Activated CD8-positive, alpha-beta T cell treated with anti-CD3 and anti-CD28 coated beads, Interleukin-2, amount 10 ng/mL, durations not matched to agents 7 days and 5 days (primary cell): ENCODE measurements at regions not wholly inside any gene's neighbourhood (a gene's known extent, or its start where the extent isn't known, plus 50 kb on each side); places are given as distances from the start of the nearest gene placed in this dataset.

Source experiments
- ATAC-seq: fragments of 150-1000 bp; cut with Tn5 transposase; one replicate; pipeline ENCODE4 v1.10.0; 2021; ENCODE audit warnings: moderate library complexity
- CTCF ChIA-PET: fragments of 350-600 bp; sonication (Branson Sonifier 250); formaldehyde crosslinking; loops from one replicate; lab custom pipeline; 2021; ENCODE audit warnings: antibody characterized with exemption; lab: Charles Lee
- POLR2A ChIA-PET: fragments of 350-600 bp; sonication (Branson Sonifier 250); formaldehyde crosslinking; loops from one replicate; lab custom pipeline; 2021; ENCODE audit warnings: antibody characterized with exemption; lab: Charles Lee
- DNase-seq: peaks from one replicate; pipeline ENCODE4 v3.0.0-alpha.2; 2020
- H3K27ac Mint-ChIP-seq: one replicate; pipeline ENCODE4 v1.8.0; 2021; ENCODE audit warnings: mild to moderate bottlenecking, mixed read lengths
- H3K27me3 Mint-ChIP-seq: one replicate; pipeline ENCODE4 v1.8.0; 2021; ENCODE audit warnings: low read depth, mixed read lengths
- H3K36me3 Mint-ChIP-seq: one replicate; pipeline ENCODE4 v1.8.0; 2021; ENCODE audit warnings: low read depth, mixed read lengths
- H3K4me1 Mint-ChIP-seq: one replicate; pipeline ENCODE4 v1.8.0; 2021; ENCODE audit warnings: low read depth, mixed read lengths
- H3K4me3 Mint-ChIP-seq: one replicate; pipeline ENCODE4 v1.8.0; 2021; ENCODE audit warnings: mild to moderate bottlenecking, mixed read lengths
- H3K9me3 Mint-ChIP-seq: one replicate; pipeline ENCODE4 v1.8.0; 2022; ENCODE audit warnings: mixed read lengths; ENCODE audit not compliant: insufficient read depth

- H3K27ac Mint-ChIP-seq = peak overlapping the region; percentile 62
These were observed 221.7 kb downstream of the KCNRG start for GRCh38 chr13:50236898-50237318.

DNA sequence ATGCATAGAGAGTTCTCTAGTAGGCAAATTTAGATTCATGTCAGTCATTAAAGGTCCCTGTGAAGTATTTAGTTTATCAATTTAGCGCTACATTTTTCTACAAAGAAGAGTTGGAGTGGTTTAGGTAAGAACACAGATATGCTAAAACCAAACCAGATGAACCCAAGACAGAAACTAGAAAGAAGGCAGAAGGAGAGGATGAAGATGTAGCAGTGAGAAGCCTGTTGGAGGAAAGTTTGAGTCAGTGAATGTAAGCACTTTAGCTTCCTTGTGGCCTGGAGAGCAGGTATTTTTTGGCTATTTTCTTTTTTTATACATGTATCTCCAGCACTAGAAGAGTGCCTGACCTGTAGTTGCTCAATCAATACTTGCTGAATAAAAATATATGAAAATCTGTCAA, 223.7 kb downstream of the KCNRG start:
- no peak overlapping the region for H3K27ac Mint-ChIP-seq
- H3K36me3 Mint-ChIP-seq = peaks cover 4% of the 10 kb centered on the region
- ChIA-PET CTCF (interaction anchor here (0.8 to 1.4 kb wide), 4 partner anchors 13 to 562 kb away, joined by 3 read pairs; no protein-coding TSS in a partner anchor), POLR2A (interaction anchor here (1.0 kb wide), 1 partner anchor 113 kb away, joined by 4 read pairs; no protein-coding TSS in a partner anchor)
- no peak for ATAC-seq
- no peak overlapping the region for H3K4me3 Mint-ChIP-seq
- H3K9me3 Mint-ChIP-seq = no peaks in the 10 kb centered on the region
- no peak for DNase-seq
- peaks cover 27% of the 10 kb centered on the region for H3K4me1 Mint-ChIP-seq
- H3K27me3 Mint-ChIP-seq = peaks cover 13% of the 10 kb centered on the region

More at GRCh38 chr13:50236898-50237318, 221.7 kb downstream of the KCNRG start:
- Mint-ChIP-seq H3K36me3 (peaks cover 9% of the 10 kb centered on the region), H3K4me3 (peak overlapping the region; percentile 27), H3K27me3 (peaks cover 11% of the 10 kb centered on the region), H3K4me1 (peaks cover 27% of the 10 kb centered on the region), H3K9me3 (no peaks in the 10 kb centered on the region)
- ATAC-seq (peak; percentile 87), DNase-seq (peak; percentile 54)
- POLR2A ChIA-PET = interaction anchor here (1.1 to 1.8 kb wide), 3 partner anchors 8 to 155 kb away, joined by 3 to 7 read pairs (median 5); no protein-coding TSS in a partner anchor
- CTCF ChIA-PET = interaction anchor here (0.8 to 2.1 kb wide), 9 partner anchors 8 to 675 kb away, joined by 3 to 6 read pairs (median 5); no protein-coding TSS in a partner anchor

- CTCF ChIA-PET = interaction anchor here (0.8 to 1.0 kb wide), 2 partner anchors 114 to 156 kb away, joined by 3 read pairs; no protein-coding TSS in a partner anchor
- Mint-ChIP-seq H3K9me3 (no peaks in the 10 kb centered on the region), H3K4me1 (peaks cover 41% of the 10 kb centered on the region), H3K4me3 (no peak overlapping the region), H3K27me3 (peaks cover 11% of the 10 kb centered on the region), H3K36me3 (no peaks in the 10 kb centered on the region), H3K27ac (no peak overlapping the region)
- no peak for DNase-seq
- ATAC-seq = no peak
- POLR2A ChIA-PET = no interaction called here
These were observed 226.2 kb downstream of the KCNRG start for GRCh38 chr13:50241479-50241878.

- CTCF ChIA-PET = no interaction called here
- Mint-ChIP-seq H3K4me3 (no peak overlapping the region), H3K36me3 (no peaks in the 10 kb centered on the region), H3K27me3 (peaks cover 13% of the 10 kb centered on the region), H3K27ac (no peak overlapping the region), H3K9me3 (no peaks in the 10 kb centered on the region), H3K4me1 (peaks cover 28% of the 10 kb centered on the region)
- POLR2A ChIA-PET = no interaction called here
- ATAC-seq (no peak), DNase-seq (no peak)
These were observed 228.7 kb downstream of the KCNRG start for GRCh38 chr13:50243931-50244330.

DNA sequence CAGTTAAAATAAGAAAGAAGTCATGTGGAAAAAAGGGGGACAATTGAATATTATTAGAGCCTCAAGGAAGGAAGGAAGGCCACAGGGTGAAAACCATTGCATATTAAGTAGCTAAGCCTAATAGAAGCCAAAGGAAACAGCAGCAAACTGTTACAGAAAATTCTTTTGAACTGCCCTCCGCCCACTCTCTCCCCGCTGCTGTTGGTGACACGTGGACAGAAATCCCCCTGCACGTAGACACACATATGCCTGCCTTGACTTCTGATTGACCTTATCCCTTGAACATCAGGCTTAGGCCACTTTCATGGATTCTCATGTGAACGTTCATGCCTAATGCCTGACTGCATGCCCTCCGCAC, 229.1 kb downstream of the KCNRG start:
- Mint-ChIP-seq H3K9me3 (no peaks in the 10 kb centered on the region), H3K4me1 (peaks cover 30% of the 10 kb centered on the region), H3K36me3 (no peaks in the 10 kb centered on the region), H3K4me3 (no peak overlapping the region), H3K27ac (no peak overlapping the region), H3K27me3 (peaks cover 13% of the 10 kb centered on the region)
- ChIA-PET CTCF (interaction anchor here (1.2 to 1.8 kb wide), 2 partner anchors 8 to 161 kb away, joined by 3 to 5 read pairs; no protein-coding TSS in a partner anchor), POLR2A (interaction anchor here (1.2 kb wide), 1 partner anchor 8 kb away, joined by 5 read pairs; no protein-coding TSS in a partner anchor)
- DNase-seq = no peak
- no peak for ATAC-seq

- Mint-ChIP-seq H3K4me3 (no peak overlapping the region), H3K4me1 (peaks cover 34% of the 10 kb centered on the region), H3K27me3 (peaks cover 13% of the 10 kb centered on the region), H3K36me3 (no peaks in the 10 kb centered on the region), H3K9me3 (no peaks in the 10 kb centered on the region), H3K27ac (peak overlapping the region; percentile 31)
- ATAC-seq (peak; percentile 88), DNase-seq (peak; percentile 54)
- ChIA-PET POLR2A (interaction anchor here (1.2 kb wide), 1 partner anchor 8 kb away, joined by 5 read pairs; no protein-coding TSS in a partner anchor), CTCF (interaction anchor here (1.0 to 1.8 kb wide), 5 partner anchors 9 to 667 kb away, joined by 3 to 5 read pairs (median 3); no protein-coding TSS in a partner anchor)
These were observed 229.7 kb downstream of the KCNRG start for GRCh38 chr13:50244713-50245574.

DNA sequence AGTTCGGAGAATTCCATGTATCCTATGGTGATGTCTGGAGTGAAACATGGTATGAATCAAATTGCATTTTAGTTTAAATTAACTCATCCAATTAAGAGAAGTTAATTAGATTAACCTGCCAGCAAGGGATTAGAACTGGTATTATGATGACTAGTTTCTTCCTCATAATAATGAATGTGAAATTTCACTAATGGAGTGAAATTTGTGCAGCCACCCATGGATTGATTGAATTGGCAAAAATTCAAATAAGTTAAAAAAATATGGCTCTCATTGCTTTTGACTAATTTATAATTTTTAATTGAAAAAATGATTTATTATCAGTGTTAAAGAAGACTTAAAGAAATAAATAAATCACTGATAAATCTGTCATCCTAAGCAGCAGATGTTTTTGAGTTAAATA, 232.0 kb downstream of the KCNRG start:
- Mint-ChIP-seq H3K4me1 (peaks cover 34% of the 10 kb centered on the region), H3K9me3 (no peaks in the 10 kb centered on the region), H3K27ac (no peak overlapping the region), H3K36me3 (no peaks in the 10 kb centered on the region), H3K27me3 (peaks cover 8% of the 10 kb centered on the region), H3K4me3 (no peak overlapping the region)
- DNase-seq = no peak
- no peak for ATAC-seq
- ChIA-PET POLR2A (no interaction called here), CTCF (no interaction called here)

DNA sequence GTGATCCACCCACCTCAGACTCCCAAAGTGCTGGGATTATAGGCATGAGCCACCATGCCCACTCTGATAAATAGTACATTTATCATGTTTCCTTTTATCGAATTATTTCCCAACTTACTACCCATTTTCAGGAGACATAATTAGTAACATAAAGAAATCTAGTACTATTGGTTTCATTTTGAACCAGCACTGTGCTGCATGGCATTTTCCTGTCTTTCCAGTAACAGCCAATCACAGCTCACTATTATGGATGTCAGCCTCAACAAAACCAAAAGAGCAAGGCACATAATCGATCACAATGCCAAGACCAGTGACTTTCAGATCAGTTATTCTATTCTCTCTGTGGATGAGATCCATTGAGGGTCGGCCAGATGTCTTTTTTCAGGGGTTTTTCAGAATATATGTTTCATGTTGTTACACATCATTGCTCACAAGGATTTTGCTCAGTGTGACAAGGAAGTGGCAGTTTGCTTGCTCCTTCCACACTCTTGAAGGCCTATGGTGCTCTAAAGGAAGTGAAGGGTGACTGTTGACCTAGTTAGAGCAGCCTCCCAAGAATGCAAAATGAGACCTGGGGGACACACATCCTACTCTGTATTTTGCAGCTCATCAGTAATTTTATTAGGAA, 233.4 kb downstream of the KCNRG start:
- Mint-ChIP-seq H3K27me3 (peaks cover 11% of the 10 kb centered on the region), H3K9me3 (no peaks in the 10 kb centered on the region), H3K4me3 (no peak overlapping the region), H3K4me1 (peaks cover 34% of the 10 kb centered on the region), H3K36me3 (no peaks in the 10 kb centered on the region), H3K27ac (peak overlapping the region; percentile 60)
- ChIA-PET POLR2A (no interaction called here), CTCF (interaction anchor here (0.9 to 1.4 kb wide), 2 partner anchors 12 to 663 kb away, joined by 3 read pairs; no protein-coding TSS in a partner anchor)
- DNase-seq = no peak
- no peak for ATAC-seq

DNA sequence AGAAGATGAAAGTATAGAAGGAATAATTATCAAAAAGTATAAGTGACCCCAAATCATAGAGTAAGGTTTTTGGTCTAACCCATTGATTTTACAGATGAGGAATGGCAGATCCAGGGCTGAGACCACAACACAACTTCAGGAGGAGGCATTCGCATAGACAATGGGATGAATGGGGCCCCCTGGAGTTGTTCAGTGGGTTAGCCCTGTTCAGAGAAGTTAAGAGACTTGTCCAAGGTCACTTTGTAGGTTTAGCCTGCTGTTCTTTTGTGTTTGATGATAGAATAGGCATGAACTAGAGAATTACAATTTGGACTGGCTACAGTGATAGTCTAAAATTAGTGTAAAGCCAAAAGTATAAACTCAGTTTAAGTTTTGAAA, 233.9 kb downstream of the KCNRG start:
- ChIA-PET POLR2A (no interaction called here), CTCF (interaction anchor here (1.4 kb wide), 1 partner anchor 12 kb away, joined by 3 read pairs; no protein-coding TSS in a partner anchor)
- H3K9me3 Mint-ChIP-seq = no peaks in the 10 kb centered on the region
- H3K4me3 Mint-ChIP-seq = no peak overlapping the region
- H3K27me3 Mint-ChIP-seq = peaks cover 11% of the 10 kb centered on the region
- no peaks in the 10 kb centered on the region for H3K36me3 Mint-ChIP-seq
- ATAC-seq (no peak), DNase-seq (no peak)
- peaks cover 32% of the 10 kb centered on the region for H3K4me1 Mint-ChIP-seq
- H3K27ac Mint-ChIP-seq = peak overlapping the region; percentile 60

DNA sequence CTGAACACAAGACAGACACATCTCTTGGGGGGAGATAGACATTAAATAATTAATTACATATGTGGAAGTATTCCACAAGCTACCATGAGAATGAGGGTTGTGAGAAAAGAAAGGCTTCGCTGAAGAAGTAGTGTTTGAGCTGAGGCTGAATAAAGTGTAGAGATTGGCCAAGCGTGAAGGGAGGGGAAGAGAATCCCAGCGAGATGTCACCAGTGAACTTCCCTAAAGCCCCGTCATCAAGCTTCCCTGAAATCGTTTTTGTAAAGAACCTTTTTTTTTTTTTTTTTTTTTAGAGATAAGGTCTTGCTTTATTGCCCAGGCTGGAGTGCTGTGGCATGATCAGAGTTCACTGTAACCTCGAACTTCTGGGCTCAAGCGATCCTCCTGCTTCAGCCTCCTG, 235.2 kb downstream of the KCNRG start:
- Mint-ChIP-seq H3K27ac (no peak overlapping the region), H3K27me3 (peaks cover 11% of the 10 kb centered on the region), H3K9me3 (no peaks in the 10 kb centered on the region), H3K4me1 (peaks cover 25% of the 10 kb centered on the region), H3K36me3 (no peaks in the 10 kb centered on the region), H3K4me3 (no peak overlapping the region)
- ChIA-PET POLR2A (no interaction called here), CTCF (interaction anchor here (1.2 kb wide), 1 partner anchor 662 kb away, joined by 3 read pairs; no protein-coding TSS in a partner anchor)
- DNase-seq = no peak
- no peak for ATAC-seq

GRCh38 chr13:50255639-50256038, 240.4 kb downstream of the KCNRG start:
- H3K27me3 Mint-ChIP-seq = peaks cover 15% of the 10 kb centered on the region
- H3K27ac Mint-ChIP-seq = no peak overlapping the region
- ATAC-seq (peak; percentile 78), DNase-seq (no peak)
- no peak overlapping the region for H3K4me3 Mint-ChIP-seq
- peaks cover 35% of the 10 kb centered on the region for H3K4me1 Mint-ChIP-seq
- no peaks in the 10 kb centered on the region for H3K9me3 Mint-ChIP-seq
- ChIA-PET POLR2A (no interaction called here), CTCF (interaction anchor here (1.0 to 1.5 kb wide), 2 partner anchors 11 to 66 kb away, joined by 3 read pairs; no protein-coding TSS in a partner anchor)
- H3K36me3 Mint-ChIP-seq = peaks cover 4% of the 10 kb centered on the region
